ENCODE measurements at regions not wholly inside any gene's neighbourhood (a gene's known extent, or its start where the extent isn't known, plus 50 kb on each side); places are given as distances from the start of the nearest gene placed in this dataset.
"Not testable (repeated sequence)": the region's sequence is repeated elsewhere in the genome, so short reads cannot be mapped to it uniquely, and the experiment has no call there.

- no peak for DNase-seq
Measured at GRCh38 chr20:53657279-53657678, 63.6 kb upstream of the ZNF217 start.

- DNase-seq = no peak
Measured at GRCh38 chr20:53656293-53657202, 62.9 kb upstream of the ZNF217 start.

- DNase-seq = no peak
Measured at GRCh38 chr20:53655625-53656292, 62.1 kb upstream of the ZNF217 start.

GRCh38 chr20:53654932-53655624 is 61.4 kb upstream of the ZNF217 start:
- DNase-seq = no peak

- not testable (repeated sequence) for DNase-seq
Measured at GRCh38 chr20:53654521-53654920, 60.9 kb upstream of the ZNF217 start.

- DNase-seq = no peak
Measured at GRCh38 chr20:53652859-53653517, 59.3 kb upstream of the ZNF217 start.

- DNase-seq = no peak
Measured at GRCh38 chr20:53652090-53652858, 58.6 kb upstream of the ZNF217 start.

- DNase-seq = not testable (repeated sequence)
Measured at GRCh38 chr20:53649493-53649892, 55.9 kb upstream of the ZNF217 start.

GRCh38 chr20:53647286-53647821 is 53.7 kb upstream of the ZNF217 start:
- no peak for DNase-seq

GRCh38 chr20:53646550-53646949 is 52.9 kb upstream of the ZNF217 start:
- no peak for DNase-seq

- no peak for DNase-seq
Measured at GRCh38 chr20:53645582-53645897, 51.9 kb upstream of the ZNF217 start.

GRCh38 chr20:53644108-53644507 is 50.5 kb upstream of the ZNF217 start:
- DNase-seq = not testable (repeated sequence)
